ENCODE measurements at regions not wholly inside any gene's neighbourhood (a gene's known extent, or its start where the extent isn't known, plus 50 kb on each side); places are given as distances from the start of the nearest gene placed in this dataset.
A peak's percentile ranks its signal among the peaks of the same experiment; 100 is the strongest.

DNA sequence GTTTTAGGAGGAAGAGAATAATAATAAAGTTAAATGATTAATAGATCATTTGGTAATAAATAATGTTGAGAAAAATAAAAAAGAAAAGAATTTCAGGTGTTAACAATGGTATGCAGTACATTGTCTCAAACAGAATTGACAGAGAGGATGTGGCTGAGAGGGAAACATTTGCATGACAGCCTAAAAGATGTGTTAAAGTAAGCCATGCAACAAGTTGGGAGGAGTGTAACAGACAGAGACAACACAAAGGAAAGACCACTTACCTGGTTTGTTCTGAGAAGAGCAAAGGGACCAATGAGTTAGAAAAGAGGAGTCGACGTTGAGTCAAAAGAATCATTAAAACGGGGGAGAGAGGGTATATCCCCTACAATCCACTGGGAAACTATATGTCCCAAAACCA is 814.0 kb downstream of the KCNT2 start:
- TF ChIP-seq EZH2 (IDR thresholded peaks at IDR 0.05; ENCODE audit: borderline replicate concordance) (no peak), EZH2phosphoT487 (IDR thresholded peaks at IDR 0.05; ENCODE audit: low read depth, severe bottlenecking, unreplicated experiment) (no peak)
- TF ChIP-seq, protein P1, sequence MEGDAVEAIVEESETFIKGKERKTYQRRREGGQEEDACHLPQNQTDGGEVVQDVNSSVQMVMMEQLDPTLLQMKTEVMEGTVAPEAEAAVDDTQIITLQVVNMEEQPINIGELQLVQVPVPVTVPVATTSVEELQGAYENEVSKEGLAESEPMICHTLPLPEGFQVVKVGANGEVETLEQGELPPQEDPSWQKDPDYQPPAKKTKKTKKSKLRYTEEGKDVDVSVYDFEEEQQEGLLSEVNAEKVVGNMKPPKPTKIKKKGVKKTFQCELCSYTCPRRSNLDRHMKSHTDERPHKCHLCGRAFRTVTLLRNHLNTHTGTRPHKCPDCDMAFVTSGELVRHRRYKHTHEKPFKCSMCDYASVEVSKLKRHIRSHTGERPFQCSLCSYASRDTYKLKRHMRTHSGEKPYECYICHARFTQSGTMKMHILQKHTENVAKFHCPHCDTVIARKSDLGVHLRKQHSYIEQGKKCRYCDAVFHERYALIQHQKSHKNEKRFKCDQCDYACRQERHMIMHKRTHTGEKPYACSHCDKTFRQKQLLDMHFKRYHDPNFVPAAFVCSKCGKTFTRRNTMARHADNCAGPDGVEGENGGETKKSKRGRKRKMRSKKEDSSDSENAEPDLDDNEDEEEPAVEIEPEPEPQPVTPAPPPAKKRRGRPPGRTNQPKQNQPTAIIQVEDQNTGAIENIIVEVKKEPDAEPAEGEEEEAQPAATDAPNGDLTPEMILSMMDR (IDR thresholded peaks at IDR 0.05; ENCODE audit: poor library complexity), result no peak
- H3K9me3 ChIP-seq (ENCODE audit: low read depth), result no peaks in the 10 kb centered on the region
- H3K27ac ChIP-seq, result no peak overlapping the region
- no peak overlapping the region for H3K4me3 ChIP-seq
- no peaks in the 10 kb centered on the region for H3K79me2 ChIP-seq
- no peaks in the 10 kb centered on the region for H3K36me3 ChIP-seq (replicated peaks; ENCODE audit: insufficient read depth, low read depth)
- DNase-seq (ENCODE audit: low spot score), result no peak
- H4K20me1 ChIP-seq (ENCODE audit: insufficient read depth, poor library complexity, severe bottlenecking), result no peaks in the 10 kb centered on the region
- H3K27me3 ChIP-seq, result no peaks in the 10 kb centered on the region
- H3K4me2 ChIP-seq, result no peak overlapping the region
- 92% methylated on average over 3 of the region's 3 CpGs for WGBS (ENCODE audit: low lambda C conversion rate, missing lambda C conversion rate)
- H3K9me2 ChIP-seq (replicated peaks; ENCODE audit: insufficient read depth), result no peaks in the 10 kb centered on the region
- no peaks in the 10 kb centered on the region for H3K4me1 ChIP-seq (ENCODE audit: insufficient read depth)
- no peak overlapping the region for H2AFZ ChIP-seq

DNA sequence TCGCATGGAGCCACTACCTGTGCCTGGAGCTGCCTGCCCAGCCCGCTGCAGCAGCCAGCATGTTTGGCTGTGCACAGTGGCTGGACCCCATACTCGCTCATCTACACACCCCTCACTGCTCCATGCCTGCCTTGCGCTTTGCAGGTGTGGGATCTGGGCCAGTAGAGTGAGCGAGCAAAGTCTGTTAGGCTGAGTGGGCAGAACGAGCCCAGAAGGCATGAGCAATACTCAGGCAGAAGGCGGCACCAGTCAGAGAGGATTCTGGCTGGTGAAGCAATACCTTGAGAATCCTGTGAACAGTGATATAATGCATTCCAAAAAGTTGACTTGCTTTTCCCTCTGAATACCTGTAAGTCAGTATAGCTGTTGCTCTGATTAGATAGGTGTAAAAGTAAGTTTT is 816.4 kb downstream of the KCNT2 start:
- H3K9me3 ChIP-seq (ENCODE audit: low read depth), result no peaks in the 10 kb centered on the region
- H4K20me1 ChIP-seq (ENCODE audit: insufficient read depth, poor library complexity, severe bottlenecking), result no peaks in the 10 kb centered on the region

DNA sequence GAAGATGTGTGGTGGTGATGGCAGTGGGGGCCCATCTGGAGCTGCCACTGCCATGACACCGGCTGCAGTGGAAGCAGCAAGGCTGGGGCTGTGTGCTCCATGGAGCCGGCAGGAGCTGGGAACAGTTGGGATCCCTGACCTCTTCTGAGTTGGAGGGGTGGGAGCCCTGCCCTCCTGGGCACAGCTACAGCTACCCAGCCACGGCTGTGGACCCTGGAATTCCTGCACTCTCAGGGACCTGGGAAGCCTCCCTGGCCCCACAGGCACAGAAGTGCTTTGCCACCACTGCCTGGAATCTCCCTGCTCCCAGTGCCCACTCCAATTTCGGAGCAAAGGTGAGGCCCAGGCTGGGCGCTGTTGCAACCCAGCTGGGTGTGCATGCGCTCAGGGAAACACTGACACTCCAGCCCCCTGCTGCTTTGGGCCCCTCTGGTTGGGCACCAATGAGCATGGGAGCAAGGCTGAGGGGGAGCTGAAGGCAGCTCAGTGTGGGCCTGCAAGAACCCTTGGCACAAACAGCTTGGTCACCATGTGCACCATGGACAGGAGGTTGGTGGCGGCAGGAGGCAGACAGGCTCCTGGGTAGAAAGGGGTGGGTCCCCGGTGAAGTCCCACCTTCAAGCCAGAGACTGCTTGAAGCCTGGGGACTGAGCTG is 817.6 kb downstream of the KCNT2 start:
- H3K79me2 ChIP-seq, result no peaks in the 10 kb centered on the region
- H3K27ac ChIP-seq, result no peak overlapping the region
- H3K4me3 ChIP-seq, result no peak overlapping the region
- H3K9me2 ChIP-seq (replicated peaks; ENCODE audit: insufficient read depth), result no peaks in the 10 kb centered on the region
- no peaks in the 10 kb centered on the region for H3K4me1 ChIP-seq (ENCODE audit: insufficient read depth)
- TF ChIP-seq EZH2phosphoT487 (IDR thresholded peaks at IDR 0.05; ENCODE audit: low read depth, severe bottlenecking, unreplicated experiment) (no peak), EZH2 (IDR thresholded peaks at IDR 0.05; ENCODE audit: borderline replicate concordance) (no peak)
- TF ChIP-seq, protein P1 (IDR thresholded peaks at IDR 0.05; ENCODE audit: poor library complexity), result no peak
- H2AFZ ChIP-seq, result no peak overlapping the region
- WGBS (ENCODE audit: low lambda C conversion rate, missing lambda C conversion rate), result 94% methylated on average over 8 of the region's 8 CpGs
- no peaks in the 10 kb centered on the region for H3K27me3 ChIP-seq
- no peak for DNase-seq (ENCODE audit: low spot score)
- no peaks in the 10 kb centered on the region for H3K36me3 ChIP-seq (replicated peaks; ENCODE audit: insufficient read depth, low read depth)
- no peaks in the 10 kb centered on the region for H3K9me3 ChIP-seq (ENCODE audit: low read depth)
- H4K20me1 ChIP-seq (ENCODE audit: insufficient read depth, poor library complexity, severe bottlenecking), result no peaks in the 10 kb centered on the region
- H3K4me2 ChIP-seq, result no peak overlapping the region

More for the DNA sequence above, 816.4 kb downstream of the KCNT2 start:
- WGBS (ENCODE audit: low lambda C conversion rate, missing lambda C conversion rate), result 93% methylated on average over 7 of the region's 7 CpGs
- Histone ChIP-seq H3K4me2 (no peak overlapping the region), H3K79me2 (no peaks in the 10 kb centered on the region), H3K36me3 (replicated peaks; ENCODE audit: insufficient read depth, low read depth) (no peaks in the 10 kb centered on the region), H3K27ac (no peak overlapping the region), H3K4me1 (ENCODE audit: insufficient read depth) (no peaks in the 10 kb centered on the region), H3K4me3 (no peak overlapping the region), H3K27me3 (no peaks in the 10 kb centered on the region), H3K9me2 (replicated peaks; ENCODE audit: insufficient read depth) (no peaks in the 10 kb centered on the region), H2AFZ (no peak overlapping the region)
- DNase-seq (ENCODE audit: low spot score), result peak; percentile 6
- TF ChIP-seq, protein P1 (IDR thresholded peaks at IDR 0.05; ENCODE audit: poor library complexity), result no peak
- TF ChIP-seq EZH2phosphoT487 (IDR thresholded peaks at IDR 0.05; ENCODE audit: low read depth, severe bottlenecking, unreplicated experiment) (no peak), EZH2 (IDR thresholded peaks at IDR 0.05; ENCODE audit: borderline replicate concordance) (no peak)
